Thyroid gland (tissue), 4 donors: ENCODE measurements at regions not wholly inside any gene's neighbourhood (a gene's known extent, or its start where the extent isn't known, plus 50 kb on each side); places are given as distances from the start of the nearest gene placed in this dataset.
"Not testable (repeated sequence)": the region's sequence is repeated elsewhere in the genome, so short reads cannot be mapped to it uniquely, and the experiment has no call there.

Experiments used
- DNase-seq, 2 donors: peaks; one replicate each; pipeline ENCODE4 v3.0.0-alpha.2; 2019
- H3K27ac ChIP-seq, 3 donors: fragments of 200-600 bp; sonication (generic); 1 replicate in 2 of 3; 2 replicates in 1 of 3; pipeline ENCODE4 v1.5.1; 2016 to 2019; ENCODE audit warnings: mild to moderate bottlenecking in 1 of 3, moderate library complexity in 1 of 3
- H3K27me3 ChIP-seq: fragments of 200-600 bp; sonication (generic); one replicate; pipeline ENCODE4 v1.5.1; 2019
- H3K36me3 ChIP-seq, 2 donors: fragments of 200-600 bp; sonication (generic); one replicate each; pipeline ENCODE4 v1.5.1; 2016 to 2019
- H3K4me1 ChIP-seq, 2 donors: fragments of 200-600 bp; sonication (generic); one replicate each; pipeline ENCODE4 v1.5.1; 2017 to 2019
- H3K4me3 ChIP-seq, 3 donors: fragments of 200-600 bp; sonication (generic); replicated peaks in 1 of 3; 1 replicate in 2 of 3; 2 replicates in 1 of 3; pipeline ENCODE4 v1.5.1; 2016; ENCODE audit warnings: mild to moderate bottlenecking in 1 of 3
- H3K9me3 ChIP-seq: fragments of 200-600 bp; sonication (generic); one replicate; pipeline ENCODE4 v1.5.1; 2017
- CTCF ChIP-seq, 6 experiments: fragments of 200-600 bp in 3 of 6; fragments of 450-650 bp in 3 of 6; sonication (generic) in 3 of 6; IDR thresholded peaks; one replicate each; pipeline ENCODE4 v1.5.1; 2016 to 2019; ENCODE audit warnings: antibody characterized with exemption in 6 of 6, mild to moderate bottlenecking in 2 of 6, inconsistent platforms in 1 of 6, moderate library complexity in 1 of 6
- POLR2A ChIP-seq, 2 donors: fragments of 450-650 bp; IDR thresholded peaks; one replicate each; pipeline ENCODE4 v1.6.1; 2017; ENCODE audit warnings: antibody characterized with exemption in 2 of 2, mild to moderate bottlenecking in 2 of 2, moderate library complexity in 1 of 2
- WGBS, 2 donors: methylation state at CpG; one replicate each; pipeline ENCODE4 v1.1.5; 2017; 5-methylcytosine and 5-hydroxymethylcytosine counted together
- intact Hi-C: fragments of 100-400 bp; cut with DNase I; formaldehyde crosslinking; loops from one replicate; pipeline ENCODE4 v1.15.1; 2023

DNA sequence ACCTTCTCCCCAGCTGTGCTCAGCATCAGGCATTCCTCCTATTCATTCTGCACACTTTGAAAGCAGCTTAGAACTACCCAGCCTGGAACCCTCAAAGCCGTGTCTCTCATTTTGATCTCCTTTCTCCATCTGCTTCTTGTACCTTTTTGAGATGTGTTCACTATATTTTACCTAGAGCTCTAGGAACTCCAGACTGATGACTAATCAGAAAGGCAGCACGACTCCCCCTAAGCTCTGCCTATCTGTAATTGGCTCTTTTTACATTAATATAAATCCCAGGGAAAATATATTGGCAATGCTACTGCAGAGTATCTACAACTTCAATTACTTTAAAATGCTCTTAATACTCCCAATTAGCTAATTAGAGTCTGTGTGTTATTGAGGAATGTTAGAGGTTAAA, 671.5 kb downstream of the CBLN4 start:
- Histone ChIP-seq H3K36me3 (no peaks in the 10 kb centered on the region), H3K27me3 (no peaks in the 10 kb centered on the region), H3K27ac (no peak overlapping the region), H3K4me1 (no peaks in the 10 kb centered on the region), H3K4me3 (no peak overlapping the region), H3K9me3 (no peaks in the 10 kb centered on the region)
- TF ChIP-seq CTCF (IDR thresholded peaks at IDR 0.05) (no peak), POLR2A (IDR thresholded peaks at IDR 0.05) (no peak)
- intact Hi-C loops, result no loop called here
- 42 to 43% methylated on average over 2 of the region's 2 CpGs for WGBS, 2 donors
- no peak for DNase-seq

DNA sequence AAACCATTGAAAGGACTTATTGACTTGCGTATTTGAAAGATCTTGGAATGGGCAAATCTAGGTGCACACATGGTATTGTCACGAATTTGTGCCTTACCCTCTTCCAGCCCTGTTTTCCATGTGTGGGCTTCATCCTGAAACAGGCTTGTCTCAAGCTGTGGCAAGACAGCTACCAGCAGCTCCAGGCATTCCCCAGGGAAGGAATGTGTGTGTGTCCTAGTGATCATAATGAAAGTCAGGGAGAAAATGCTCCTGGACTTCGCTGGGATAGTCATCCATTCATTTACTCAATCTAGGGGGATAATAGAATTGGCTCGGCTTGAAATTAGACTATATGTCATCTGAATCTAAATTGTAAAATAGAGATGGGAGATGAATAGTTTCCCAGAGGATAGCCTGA, 676.2 kb downstream of the CBLN4 start:
- Histone ChIP-seq H3K4me3 (no peak overlapping the region), H3K27ac (no peak overlapping the region), H3K4me1 (no peaks in the 10 kb centered on the region), H3K9me3 (no peaks in the 10 kb centered on the region), H3K36me3 (no peaks in the 10 kb centered on the region), H3K27me3 (no peaks in the 10 kb centered on the region)
- intact Hi-C loops, result no loop called here
- 86 to 95% methylated on average over 4 of the region's 4 CpGs for WGBS, 2 donors
- TF ChIP-seq POLR2A (IDR thresholded peaks at IDR 0.05), result no peak
- TF ChIP-seq CTCF (IDR thresholded peaks at IDR 0.05), result no peak
- no peak for DNase-seq

DNA sequence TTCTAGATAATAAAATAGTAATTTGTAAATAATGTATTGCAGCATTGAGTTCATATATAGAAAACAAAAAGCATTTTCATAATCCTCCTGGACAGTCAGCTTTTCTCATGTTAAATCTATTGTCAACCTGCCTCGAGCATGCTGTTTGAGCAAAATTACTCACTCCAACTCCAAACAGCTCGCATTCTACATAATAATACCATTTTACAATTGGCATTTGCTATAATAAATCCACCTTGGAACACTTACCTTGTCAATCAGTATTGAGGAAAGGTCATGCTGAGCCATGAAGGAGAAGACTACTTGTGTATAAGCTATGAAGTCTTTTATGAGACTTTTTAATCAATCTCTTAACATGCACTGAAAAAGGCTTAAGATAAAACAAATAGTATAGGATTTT, 682.6 kb downstream of the CBLN4 start:
- H3K4me3 ChIP-seq, result no peak overlapping the region
- H3K36me3 ChIP-seq, result no peaks in the 10 kb centered on the region
- TF ChIP-seq POLR2A (IDR thresholded peaks at IDR 0.05) (no peak), CTCF (IDR thresholded peaks at IDR 0.05) (no peak)
- H3K9me3 ChIP-seq, result no peaks in the 10 kb centered on the region
- no peak for DNase-seq
- no peaks in the 10 kb centered on the region for H3K4me1 ChIP-seq
- no peaks in the 10 kb centered on the region for H3K27me3 ChIP-seq
- intact Hi-C loops, result no loop called here
- WGBS, 2 donors, result 74 to 84% methylated on average over 2 of the region's 2 CpGs
- no peak overlapping the region for H3K27ac ChIP-seq

DNA sequence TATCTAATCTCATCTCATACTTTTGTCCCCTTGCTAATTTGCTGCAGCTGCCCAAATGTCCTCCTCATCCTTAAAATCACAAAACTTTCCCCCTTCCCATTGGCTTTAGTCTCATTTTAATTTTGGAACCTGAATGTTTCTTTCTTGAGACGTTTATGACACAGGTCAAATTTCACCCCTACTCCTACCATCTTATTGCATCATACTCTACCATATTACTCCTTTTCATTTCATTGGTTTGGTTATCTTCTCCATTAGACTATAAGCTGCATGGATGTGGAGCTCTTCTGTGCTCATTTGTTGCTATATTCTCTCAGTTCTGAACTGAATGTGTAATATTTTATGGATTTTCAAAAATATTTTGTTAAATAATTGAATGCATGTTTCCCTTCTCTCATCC, 688.6 kb downstream of the CBLN4 start:
- TF ChIP-seq CTCF (IDR thresholded peaks at IDR 0.05) (no peak), POLR2A (IDR thresholded peaks at IDR 0.05) (no peak)
- intact Hi-C loops, result no loop called here
- Histone ChIP-seq H3K27me3 (no peaks in the 10 kb centered on the region), H3K4me1 (no peaks in the 10 kb centered on the region), H3K9me3 (no peaks in the 10 kb centered on the region), H3K36me3 (no peaks in the 10 kb centered on the region), H3K27ac (no peak overlapping the region), H3K4me3 (no peak overlapping the region)
- WGBS, 2 donors, result 57 to 67% methylated on average over 1 of the region's 1 CpG
- no peak for DNase-seq

DNA sequence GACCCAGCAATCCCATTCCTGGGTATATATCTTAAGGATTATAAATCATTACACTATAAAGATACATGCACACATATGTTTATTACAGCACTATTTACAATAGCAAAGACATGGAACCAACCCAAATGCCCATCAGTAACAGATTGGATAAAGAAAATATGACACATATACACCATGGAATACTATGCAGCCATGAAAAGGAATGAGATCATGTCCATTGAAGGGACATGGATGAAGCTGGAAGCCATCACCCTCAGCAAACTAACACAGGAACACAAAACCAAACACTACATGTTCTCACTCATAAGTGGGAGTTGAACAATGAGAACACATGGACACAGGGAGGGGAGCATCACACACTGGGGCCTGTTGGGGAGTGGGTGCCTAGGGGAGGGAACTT, 694.5 kb downstream of the CBLN4 start:
- H3K4me1 ChIP-seq, H3K9me3 ChIP-seq, intact Hi-C loops, DNase-seq, H3K36me3 ChIP-seq, H3K4me3 ChIP-seq, H3K27ac ChIP-seq, H3K27me3 ChIP-seq: not testable (repeated sequence)

- WGBS, 2 donors, result 52 to 78% methylated on average over 1 of the region's 1 CpG
- no peak for TF ChIP-seq POLR2A (IDR thresholded peaks at IDR 0.05)
- TF ChIP-seq CTCF (IDR thresholded peaks at IDR 0.05), result no peak
- Histone ChIP-seq H3K4me3 (no peak overlapping the region), H3K27me3 (no peaks in the 10 kb centered on the region), H3K27ac (no peak overlapping the region), H3K9me3 (no peaks in the 10 kb centered on the region), H3K4me1 (no peaks in the 10 kb centered on the region), H3K36me3 (no peaks in the 10 kb centered on the region)
- DNase-seq, result no peak
- intact Hi-C loops, result no loop called here
Observed at GRCh38 chr20:55291261-55291660, 714.1 kb downstream of the CBLN4 start.
